Omental fat pad (tissue), 3 donors: ENCODE measurements at regions not wholly inside any gene's neighbourhood (a gene's known extent, or its start where the extent isn't known, plus 50 kb on each side); places are given as distances from the start of the nearest gene placed in this dataset.

Experiments
- ATAC-seq: fragments of 150-250 bp; one replicate; pipeline ENCODE4 v1.9.1; 2016; ENCODE audit warnings: mild to moderate bottlenecking, moderate library complexity; ENCODE audit not compliant: low FRiP score
- DNase-seq: peaks from one replicate; pipeline ENCODE4 v3.0.0-alpha.2; 2019; ENCODE audit warnings: low spot score
- TF ChIP-seq, protein P1 (sequence below), 3 donors: fragments of 450-650 bp; IDR thresholded peaks; one replicate each; pipeline ENCODE4 v1.5.1; 2016 to 2017; ENCODE audit warnings: antibody characterized with exemption in 3 of 3, mild to moderate bottlenecking in 3 of 3, moderate library complexity in 2 of 3

GRCh38 chr5:152070591-152070990 lies 145.9 kb upstream of the GLRA1 start:
- ATAC-seq (no peak), DNase-seq (no peak)
- TF ChIP-seq, protein P1, sequence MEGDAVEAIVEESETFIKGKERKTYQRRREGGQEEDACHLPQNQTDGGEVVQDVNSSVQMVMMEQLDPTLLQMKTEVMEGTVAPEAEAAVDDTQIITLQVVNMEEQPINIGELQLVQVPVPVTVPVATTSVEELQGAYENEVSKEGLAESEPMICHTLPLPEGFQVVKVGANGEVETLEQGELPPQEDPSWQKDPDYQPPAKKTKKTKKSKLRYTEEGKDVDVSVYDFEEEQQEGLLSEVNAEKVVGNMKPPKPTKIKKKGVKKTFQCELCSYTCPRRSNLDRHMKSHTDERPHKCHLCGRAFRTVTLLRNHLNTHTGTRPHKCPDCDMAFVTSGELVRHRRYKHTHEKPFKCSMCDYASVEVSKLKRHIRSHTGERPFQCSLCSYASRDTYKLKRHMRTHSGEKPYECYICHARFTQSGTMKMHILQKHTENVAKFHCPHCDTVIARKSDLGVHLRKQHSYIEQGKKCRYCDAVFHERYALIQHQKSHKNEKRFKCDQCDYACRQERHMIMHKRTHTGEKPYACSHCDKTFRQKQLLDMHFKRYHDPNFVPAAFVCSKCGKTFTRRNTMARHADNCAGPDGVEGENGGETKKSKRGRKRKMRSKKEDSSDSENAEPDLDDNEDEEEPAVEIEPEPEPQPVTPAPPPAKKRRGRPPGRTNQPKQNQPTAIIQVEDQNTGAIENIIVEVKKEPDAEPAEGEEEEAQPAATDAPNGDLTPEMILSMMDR (IDR thresholded peaks at IDR 0.05) = no peak

GRCh38 chr5:152066784-152067183 lies 142.1 kb upstream of the GLRA1 start:
- ATAC-seq = no peak
- DNase-seq = no peak
- TF ChIP-seq, protein P1 (IDR thresholded peaks at IDR 0.05) = no peak

DNA sequence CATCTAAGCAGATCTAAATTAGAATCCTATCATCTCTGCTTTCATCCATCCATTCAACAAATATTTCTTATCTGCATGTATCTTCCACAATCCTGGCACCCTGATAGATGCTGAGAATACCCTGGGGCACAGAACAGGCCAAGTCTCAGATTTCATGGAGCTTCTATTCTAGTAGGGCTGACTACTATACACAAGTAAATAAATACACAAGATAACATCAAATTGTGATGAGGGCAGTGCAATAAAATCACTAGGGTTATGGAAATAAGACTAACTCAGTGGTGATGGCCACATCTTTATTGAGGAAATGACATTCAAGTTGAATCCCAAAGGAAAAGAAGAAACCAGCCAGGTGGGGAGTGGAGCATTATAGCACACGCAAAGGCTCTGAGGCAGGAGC lies 138.4 kb upstream of the GLRA1 start:
- TF ChIP-seq, protein P1 (IDR thresholded peaks at IDR 0.05) = no peak
- DNase-seq (no peak), ATAC-seq (no peak)

GRCh38 chr5:152061095-152061494 lies 136.4 kb upstream of the GLRA1 start:
- DNase-seq = no peak
- ATAC-seq = no peak
- TF ChIP-seq, protein P1 (IDR thresholded peaks at IDR 0.05) = no peak

- DNase-seq = no peak
- ATAC-seq = no peak
- TF ChIP-seq, protein P1 (IDR thresholded peaks at IDR 0.05) = no peak
Observed at GRCh38 chr5:152058267-152058666, 133.6 kb upstream of the GLRA1 start.

- ATAC-seq (no peak), DNase-seq (no peak)
- TF ChIP-seq, protein P1 (IDR thresholded peaks at IDR 0.05) = no peak
Observed at GRCh38 chr5:152056931-152057330, 132.3 kb upstream of the GLRA1 start.

DNA sequence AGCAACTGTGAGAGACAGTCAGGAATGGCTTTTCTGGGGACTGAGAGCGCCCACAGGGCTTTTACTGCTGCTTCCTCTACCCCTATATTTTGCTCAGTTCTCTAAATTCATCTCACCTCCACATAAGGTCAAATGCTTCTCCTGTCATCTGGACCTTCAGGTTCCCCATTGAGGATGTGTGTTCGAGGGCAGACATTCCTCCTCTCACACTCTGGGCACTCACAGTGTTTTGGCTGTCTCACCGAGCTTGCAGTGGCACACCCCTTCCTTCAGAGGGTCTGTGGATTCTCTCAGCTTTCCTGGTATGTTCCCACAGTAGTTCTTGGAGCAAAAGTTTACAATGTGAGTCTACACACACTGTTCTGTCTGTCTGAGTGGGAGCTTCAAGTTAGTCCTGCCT lies 127.8 kb upstream of the GLRA1 start:
- ATAC-seq = no peak
- DNase-seq = no peak
- TF ChIP-seq, protein P1 (IDR thresholded peaks at IDR 0.05) = no peak
